Vagina (tissue), 2 donors: ENCODE measurements at regions not wholly inside any gene's neighbourhood (a gene's known extent, or its start where the extent isn't known, plus 50 kb on each side); places are given as distances from the start of the nearest gene placed in this dataset.

Experiments
- DNase-seq, 2 donors: peaks; one replicate each; pipeline ENCODE4 v3.0.0-alpha.2; 2017; ENCODE audit errors: extremely low spot score in 2 of 2
- H3K27ac ChIP-seq: fragments of 200-600 bp; sonication (generic); one replicate; pipeline ENCODE4 v1.5.1; 2019
- H3K27me3 ChIP-seq: fragments of 200-600 bp; sonication (generic); one replicate; pipeline ENCODE4 v1.5.1; 2019
- H3K36me3 ChIP-seq, 2 donors: fragments of 200-600 bp; sonication (generic); one replicate each; pipeline ENCODE4 v1.5.1; 2017 to 2019
- H3K4me1 ChIP-seq: fragments of 200-600 bp; sonication (generic); one replicate; pipeline ENCODE4 v1.5.1; 2019
- H3K4me3 ChIP-seq, 2 donors: fragments of 200-600 bp; sonication (generic); 1 replicate in 1 of 2; 2 replicates in 1 of 2; pipeline ENCODE4 v1.5.1; 2016 to 2019
- H3K9me3 ChIP-seq: fragments of 200-600 bp; sonication (generic); one replicate; pipeline ENCODE4 v1.5.1; 2019
- CTCF ChIP-seq, 3 experiments: fragments of 450-650 bp in 2 of 3; fragments of 200-600 bp in 1 of 3; sonication (generic) in 1 of 3; IDR thresholded peaks; one replicate each; pipeline ENCODE4 v1.5.1; 2017 to 2019; ENCODE audit warnings: antibody characterized with exemption in 3 of 3, mild to moderate bottlenecking in 2 of 3, moderate library complexity in 2 of 3
- POLR2A ChIP-seq, 2 donors: fragments of 450-650 bp; IDR thresholded peaks; one replicate each; pipeline ENCODE4 v1.6.1; 2017; ENCODE audit warnings: antibody characterized with exemption in 2 of 2, mild to moderate bottlenecking in 2 of 2, moderate library complexity in 2 of 2
- POLR2AphosphoS5 ChIP-seq, 2 donors: sonication (generic); formaldehyde crosslinking; IDR thresholded peaks; one replicate each; pipeline ENCODE4 v1.9.0; 2017; ENCODE audit warnings: antibody characterized with exemption in 2 of 2, mild to moderate bottlenecking in 2 of 2, low read depth in 1 of 2; ENCODE audit not compliant: insufficient read depth in 1 of 2
- intact Hi-C: fragments of 100-400 bp; cut with DNase I; formaldehyde crosslinking; loops from one replicate; pipeline ENCODE4 v1.15.1; 2023

- Histone ChIP-seq H3K4me3 (no peak overlapping the region), H3K9me3 (no peaks in the 10 kb centered on the region), H3K27me3 (no peaks in the 10 kb centered on the region), H3K27ac (no peak overlapping the region), H3K4me1 (no peaks in the 10 kb centered on the region), H3K36me3 (no peaks in the 10 kb centered on the region)
- TF ChIP-seq POLR2A (IDR thresholded peaks at IDR 0.05) (no peak), CTCF (IDR thresholded peaks at IDR 0.05) (no peak), POLR2AphosphoS5 (IDR thresholded peaks at IDR 0.05; ENCODE audit: insufficient read depth in 1 of 2, low read depth in 1 of 2) (no peak)
- intact Hi-C loops = no loop called here
- no peak for DNase-seq
Measured at GRCh38 chr14:96690713-96691383, 106.3 kb upstream of the VRK1 start.

DNA sequence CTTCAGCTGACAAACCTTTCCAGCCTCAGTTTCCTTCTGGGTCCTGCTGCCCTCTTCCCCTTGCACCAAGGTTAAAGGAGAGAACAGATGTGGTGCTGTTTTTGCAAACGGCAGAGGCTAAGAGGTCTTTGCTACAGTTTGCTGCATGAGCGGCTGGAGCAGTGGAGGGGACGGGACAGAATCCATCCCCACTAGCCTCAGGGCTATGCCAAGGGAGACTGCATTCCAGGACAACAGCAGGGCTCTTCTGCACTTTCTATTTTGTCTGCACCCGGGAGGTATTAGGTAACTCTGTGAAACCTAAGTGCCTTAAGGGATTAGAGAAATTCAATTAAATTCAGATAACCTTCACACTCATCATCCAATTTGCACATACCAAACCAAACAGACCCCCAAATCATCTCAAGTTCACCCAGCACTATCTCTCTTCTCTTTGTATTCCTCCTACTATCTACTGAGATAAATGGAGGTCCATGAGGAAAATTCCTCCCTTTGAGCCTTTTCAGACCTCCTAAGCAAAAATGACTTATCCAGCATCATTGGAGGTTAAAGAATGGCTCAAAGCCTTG lies 103.8 kb upstream of the VRK1 start:
- intact Hi-C loops = no loop called here
- no peaks in the 10 kb centered on the region for H3K36me3 ChIP-seq
- no peak for TF ChIP-seq POLR2AphosphoS5 (IDR thresholded peaks at IDR 0.05; ENCODE audit: insufficient read depth in 1 of 2, low read depth in 1 of 2)
- no peak for TF ChIP-seq CTCF (IDR thresholded peaks at IDR 0.05)
- no peak for TF ChIP-seq POLR2A (IDR thresholded peaks at IDR 0.05)
- no peaks in the 10 kb centered on the region for H3K27me3 ChIP-seq
- H3K27ac ChIP-seq = no peak overlapping the region
- no peaks in the 10 kb centered on the region for H3K9me3 ChIP-seq
- no peak for DNase-seq
- no peaks in the 10 kb centered on the region for H3K4me1 ChIP-seq
- H3K4me3 ChIP-seq = no peak overlapping the region

DNA sequence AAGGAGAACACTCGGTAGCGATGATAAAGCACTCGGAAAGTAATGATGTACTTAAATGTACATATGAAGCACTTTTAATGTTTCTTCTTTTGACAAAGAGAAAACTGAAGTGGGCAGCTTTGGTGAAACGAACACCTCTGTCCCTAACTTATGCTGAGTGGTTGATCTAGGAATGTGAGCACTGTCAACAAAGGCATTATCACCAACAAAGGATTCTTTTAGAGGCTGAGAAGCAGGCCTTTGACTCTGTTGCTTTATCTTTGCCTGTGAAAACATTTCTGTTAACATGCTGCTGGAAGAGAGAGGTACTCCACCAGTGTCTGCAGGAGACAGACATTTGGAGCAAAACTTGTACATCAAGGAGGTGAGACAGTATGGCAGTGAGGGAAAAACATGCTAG lies 103.2 kb upstream of the VRK1 start:
- Histone ChIP-seq H3K9me3 (no peaks in the 10 kb centered on the region), H3K4me3 (no peak overlapping the region), H3K27ac (no peak overlapping the region), H3K4me1 (no peaks in the 10 kb centered on the region), H3K27me3 (no peaks in the 10 kb centered on the region), H3K36me3 (no peaks in the 10 kb centered on the region)
- intact Hi-C loops = no loop called here
- no peak for TF ChIP-seq POLR2AphosphoS5 (IDR thresholded peaks at IDR 0.05; ENCODE audit: insufficient read depth in 1 of 2, low read depth in 1 of 2)
- TF ChIP-seq POLR2A (IDR thresholded peaks at IDR 0.05) = no peak
- TF ChIP-seq CTCF (IDR thresholded peaks at IDR 0.05) = no peak
- DNase-seq = no peak

- DNase-seq = no peak
- H3K4me3 ChIP-seq = no peak overlapping the region
- no peaks in the 10 kb centered on the region for H3K9me3 ChIP-seq
- no peaks in the 10 kb centered on the region for H3K4me1 ChIP-seq
- no peak for TF ChIP-seq CTCF (IDR thresholded peaks at IDR 0.05)
- TF ChIP-seq POLR2AphosphoS5 (IDR thresholded peaks at IDR 0.05; ENCODE audit: insufficient read depth in 1 of 2, low read depth in 1 of 2) = no peak
- TF ChIP-seq POLR2A (IDR thresholded peaks at IDR 0.05) = no peak
- no peaks in the 10 kb centered on the region for H3K36me3 ChIP-seq
- no peaks in the 10 kb centered on the region for H3K27me3 ChIP-seq
- intact Hi-C loops = no loop called here
- no peak overlapping the region for H3K27ac ChIP-seq
Measured at GRCh38 chr14:96698960-96699539, 98.1 kb upstream of the VRK1 start.

GRCh38 chr14:96699666-96700065 lies 97.5 kb upstream of the VRK1 start:
- H3K27me3 ChIP-seq = no peaks in the 10 kb centered on the region
- TF ChIP-seq CTCF (IDR thresholded peaks at IDR 0.05) (no peak), POLR2A (IDR thresholded peaks at IDR 0.05) (no peak), POLR2AphosphoS5 (IDR thresholded peaks at IDR 0.05; ENCODE audit: insufficient read depth in 1 of 2, low read depth in 1 of 2) (no peak)
- intact Hi-C loops = no loop called here
- no peak overlapping the region for H3K27ac ChIP-seq
- no peaks in the 10 kb centered on the region for H3K4me1 ChIP-seq
- H3K9me3 ChIP-seq = no peaks in the 10 kb centered on the region
- no peaks in the 10 kb centered on the region for H3K36me3 ChIP-seq
- DNase-seq = no peak
- no peak overlapping the region for H3K4me3 ChIP-seq
